ENCODE measurements at regions not wholly inside any gene's neighbourhood (a gene's known extent, or its start where the extent isn't known, plus 50 kb on each side); places are given as distances from the start of the nearest gene placed in this dataset.

DNA sequence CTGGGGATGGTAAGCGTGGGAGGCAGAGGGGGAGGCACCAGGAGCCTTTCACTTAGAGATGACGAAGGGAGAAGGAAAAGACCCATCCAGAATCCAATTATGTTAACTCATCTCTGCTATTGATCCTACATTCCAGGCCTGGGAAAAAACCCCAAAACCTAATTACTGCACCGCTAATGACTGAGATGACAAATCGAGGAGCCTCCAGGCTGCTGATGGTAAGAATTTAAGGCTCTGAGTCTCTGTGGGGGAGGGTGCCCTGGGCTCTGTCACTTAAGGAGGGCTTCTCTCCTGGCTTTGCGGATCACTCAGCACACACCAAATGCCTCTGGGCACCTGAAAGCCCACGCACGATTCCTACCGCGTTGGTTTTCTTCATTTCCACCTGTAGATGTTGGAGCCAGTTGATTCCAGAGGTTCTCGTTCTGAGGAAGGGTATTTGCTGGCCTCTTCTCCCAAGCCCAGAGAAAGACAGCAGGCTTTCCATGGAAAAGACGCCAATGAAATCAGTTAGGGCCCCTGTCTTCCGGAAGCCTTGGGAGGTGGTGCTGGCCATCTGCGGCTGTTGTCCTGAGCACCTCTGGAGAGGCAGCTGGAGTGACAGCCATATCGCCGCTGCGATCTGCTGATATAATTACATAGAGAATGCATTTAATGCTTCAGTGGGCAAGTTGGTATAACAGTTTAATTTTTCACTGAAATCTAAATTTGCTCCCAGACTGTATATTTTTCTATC lies 751.2 kb downstream of the BRD1 start:
- Histone ChIP-seq H3K4me2 (ENCODE audit: low read length) (no peak overlapping the region), H3K27ac (ENCODE audit: low read length) (no peak overlapping the region), H3K4me3 (ENCODE audit: low read length) (no peak overlapping the region), H3K9ac (ENCODE audit: low read length) (no peak overlapping the region), H2AFZ (ENCODE audit: low read length) (no peak overlapping the region), H3K36me3 (ENCODE audit: low read depth, low read length) (no peaks in the 10 kb centered on the region), H3K27me3 (ENCODE audit: low read length) (no peaks in the 10 kb centered on the region), H3K9me3 (ENCODE audit: low read length) (no peaks in the 10 kb centered on the region), H3F3A (ENCODE audit: low read length, unreplicated experiment) (no peaks in the 10 kb centered on the region), H4K20me1 (ENCODE audit: low read length) (no peaks in the 10 kb centered on the region), H3K79me2 (ENCODE audit: low read length) (no peaks in the 10 kb centered on the region), H3K4me1 (ENCODE audit: insufficient read depth, low read length) (no peaks in the 10 kb centered on the region), H3K9me2 (replicated peaks; ENCODE audit: low read length) (no peaks in the 10 kb centered on the region)
- ChIA-PET CTCF (no interaction called here), POLR2A (ENCODE audit: unreplicated experiment) (no interaction called here)
- ATAC-seq (no peak), DNase-seq (no peak)
- intact Hi-C loops (cut with micrococcal nuclease), result no loop called here
- TF ChIP-seq CTCF (conservative IDR thresholded peaks at IDR 0.05; ENCODE audit: low read depth, low read length) (no peak), EZH2phosphoT487 (IDR thresholded peaks at IDR 0.05; ENCODE audit: borderline replicate concordance, low read length) (no peak), EZH2 (IDR thresholded peaks at IDR 0.05; ENCODE audit: low read length, unreplicated experiment) (no peak)
- no TSS peak for BruUV-seq (replicated peaks)

DNA sequence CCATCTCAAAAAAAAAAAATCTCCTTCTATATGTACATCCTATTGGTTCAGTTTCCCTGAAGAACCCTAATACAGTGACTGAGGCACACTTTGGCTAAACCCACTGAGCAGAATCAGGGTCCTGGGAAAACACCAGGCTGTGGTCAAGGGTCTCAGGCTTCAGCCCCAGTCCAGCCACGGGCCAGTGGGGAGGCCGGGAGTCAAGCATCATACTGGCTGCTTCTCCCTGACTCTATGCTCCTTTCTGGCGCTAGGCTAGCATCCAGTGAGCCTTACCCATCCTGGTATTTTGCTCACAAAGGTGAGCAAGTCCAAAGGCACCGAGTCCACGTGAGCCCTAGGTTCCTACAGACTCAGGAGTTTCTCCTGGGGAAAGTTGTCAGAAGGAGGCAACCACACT lies 752.5 kb downstream of the BRD1 start:
- H3K27me3 ChIP-seq (ENCODE audit: low read length), result no peaks in the 10 kb centered on the region

More for the DNA sequence above, 752.5 kb downstream of the BRD1 start:
- ATAC-seq, result no peak
- ChIA-PET CTCF (no interaction called here), POLR2A (ENCODE audit: unreplicated experiment) (no interaction called here)
- no peak for DNase-seq
- TF ChIP-seq CTCF (conservative IDR thresholded peaks at IDR 0.05; ENCODE audit: low read depth, low read length), result no peak
- TF ChIP-seq EZH2phosphoT487 (IDR thresholded peaks at IDR 0.05; ENCODE audit: borderline replicate concordance, low read length), result no peak
- no peak for TF ChIP-seq EZH2 (IDR thresholded peaks at IDR 0.05; ENCODE audit: low read length, unreplicated experiment)
- Histone ChIP-seq H3K4me3 (ENCODE audit: low read length) (no peak overlapping the region), H3K9me3 (ENCODE audit: low read length) (no peaks in the 10 kb centered on the region), H4K20me1 (ENCODE audit: low read length) (no peaks in the 10 kb centered on the region), H3K27ac (ENCODE audit: low read length) (no peak overlapping the region), H3K4me2 (ENCODE audit: low read length) (no peak overlapping the region), H3K79me2 (ENCODE audit: low read length) (no peaks in the 10 kb centered on the region), H2AFZ (ENCODE audit: low read length) (no peak overlapping the region), H3K9me2 (replicated peaks; ENCODE audit: low read length) (no peaks in the 10 kb centered on the region), H3F3A (ENCODE audit: low read length, unreplicated experiment) (no peaks in the 10 kb centered on the region), H3K36me3 (ENCODE audit: low read depth, low read length) (no peaks in the 10 kb centered on the region), H3K9ac (ENCODE audit: low read length) (no peak overlapping the region), H3K4me1 (ENCODE audit: insufficient read depth, low read length) (no peaks in the 10 kb centered on the region)
- no TSS peak for BruUV-seq (replicated peaks)
- intact Hi-C loops (cut with micrococcal nuclease), result no loop called here

All from PC-3 (cell line).